RPMI7951 (cell line): ENCODE measurements at regions not wholly inside any gene's neighbourhood (a gene's known extent, or its start where the extent isn't known, plus 50 kb on each side); places are given as distances from the start of the nearest gene placed in this dataset.
"Not testable (repeated sequence)": the region's sequence is repeated elsewhere in the genome, so short reads cannot be mapped to it uniquely, and the experiment has no call there.

Experiments
- DNase-seq: peaks from one replicate; pipeline ENCODE4 v3.0.0-alpha.2; 2012; ENCODE audit warnings: low read depth

DNA sequence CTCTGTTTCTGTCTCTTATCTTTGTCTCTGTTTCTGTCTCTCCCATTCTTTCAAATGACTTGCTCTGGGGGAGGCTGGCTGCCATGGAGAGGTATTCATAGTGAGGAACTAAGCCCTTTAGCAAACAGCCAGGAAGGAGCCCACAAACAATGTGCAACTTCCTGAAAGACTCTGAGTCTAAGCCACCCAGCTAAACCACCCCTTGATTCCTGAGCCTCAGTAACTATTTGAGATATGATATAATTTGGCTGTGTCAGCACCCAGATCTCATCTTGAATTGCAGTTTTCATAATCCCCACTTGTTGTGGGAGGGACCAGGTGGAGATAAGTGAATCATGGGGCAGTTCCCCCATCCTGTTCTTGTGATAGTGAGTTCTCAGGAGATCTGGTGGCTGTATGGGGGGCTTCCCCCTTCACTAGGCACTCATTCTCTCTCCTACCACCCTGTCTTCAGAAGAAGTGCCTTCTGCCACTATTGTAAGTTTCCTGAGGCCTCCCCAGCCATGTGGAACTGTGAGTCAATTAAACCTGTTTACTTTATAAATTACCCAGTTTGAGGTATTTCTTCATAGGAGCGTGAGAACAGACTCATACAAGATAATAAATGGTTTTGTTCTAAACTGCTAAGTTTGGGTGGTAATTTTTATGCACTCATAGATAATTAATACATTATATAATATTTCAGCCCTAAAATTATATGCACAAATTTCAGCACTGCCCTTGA is 121.2 kb upstream of the FOXP2 start:
- no peak for DNase-seq

GRCh38 chr7:114279901-114280300 is 134.7 kb upstream of the FOXP2 start:
- DNase-seq, result no peak

GRCh38 chr7:114273218-114273617 is 141.4 kb upstream of the FOXP2 start:
- no peak for DNase-seq

GRCh38 chr7:114269714-114270113 is 144.9 kb upstream of the FOXP2 start:
- no peak for DNase-seq

- DNase-seq, result not testable (repeated sequence)
Measured at GRCh38 chr7:114267550-114267949, 147.1 kb upstream of the FOXP2 start.

GRCh38 chr7:114264023-114264422 is 150.6 kb upstream of the FOXP2 start:
- no peak for DNase-seq

DNA sequence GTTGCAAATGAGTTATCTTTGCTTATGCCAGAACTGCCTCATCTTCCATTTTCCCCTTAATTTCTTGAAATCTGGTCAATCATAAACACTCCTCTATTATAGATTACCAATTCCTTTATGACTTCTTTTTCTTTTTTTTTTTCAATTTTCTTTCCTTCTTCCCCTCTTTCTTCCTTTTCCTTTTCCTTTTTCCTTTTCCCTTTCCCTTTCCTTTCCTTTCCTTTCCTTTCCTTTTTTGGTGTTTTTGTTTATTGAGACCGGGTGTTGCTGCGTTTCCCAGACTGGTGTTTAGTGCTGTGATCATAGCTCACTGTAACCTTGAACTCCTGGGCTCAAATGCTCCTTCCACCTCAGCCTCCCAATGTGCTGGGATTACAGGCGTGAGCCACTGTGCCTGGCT is 151.4 kb upstream of the FOXP2 start:
- DNase-seq, result no peak

GRCh38 chr7:114255404-114255841 is 159.2 kb upstream of the FOXP2 start:
- DNase-seq, result no peak

DNA sequence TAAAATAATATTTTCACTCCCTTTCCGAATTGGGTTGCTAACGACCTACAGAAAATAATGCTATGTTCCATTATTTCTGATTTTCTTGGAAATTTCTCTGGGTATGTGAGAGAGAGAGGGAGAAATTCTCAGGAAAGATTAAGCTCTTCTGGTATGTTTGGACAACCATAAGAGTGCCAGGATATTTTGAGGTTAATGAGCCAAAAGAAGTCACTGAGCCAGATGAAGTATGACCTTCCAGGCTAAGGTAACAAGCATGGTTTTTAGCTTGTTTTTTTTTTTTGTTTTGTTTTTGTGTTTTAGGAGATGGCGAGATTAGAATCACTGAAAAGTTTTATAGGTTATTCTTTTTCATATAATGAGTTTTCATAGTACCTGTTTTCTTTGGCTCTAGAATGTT is 171.0 kb upstream of the FOXP2 start:
- DNase-seq, result no peak

DNA sequence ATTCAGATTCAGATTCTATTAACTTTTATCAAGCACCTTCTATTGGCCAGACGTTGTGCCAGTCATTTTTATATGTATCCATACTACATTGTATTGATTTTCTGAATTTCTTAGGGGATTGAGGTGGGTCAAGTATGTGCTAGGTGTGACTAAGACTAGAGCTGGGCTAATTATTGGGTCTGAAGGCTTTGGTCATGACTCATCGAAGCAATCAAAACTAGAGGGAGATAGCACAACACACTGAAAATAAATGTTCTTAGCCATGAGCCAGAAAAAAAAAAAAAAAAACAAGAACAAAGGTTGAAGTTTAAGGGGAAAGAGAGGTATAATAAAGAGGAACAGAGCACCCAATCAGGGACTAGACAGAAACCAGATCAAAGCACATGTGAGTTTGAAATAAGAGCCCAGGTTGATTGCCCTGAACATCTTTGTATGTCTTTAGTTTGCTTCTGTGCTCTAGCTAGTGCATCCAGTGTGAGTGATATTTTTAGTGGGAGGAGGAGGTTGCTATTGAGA is 171.6 kb upstream of the FOXP2 start:
- no peak for DNase-seq

DNA sequence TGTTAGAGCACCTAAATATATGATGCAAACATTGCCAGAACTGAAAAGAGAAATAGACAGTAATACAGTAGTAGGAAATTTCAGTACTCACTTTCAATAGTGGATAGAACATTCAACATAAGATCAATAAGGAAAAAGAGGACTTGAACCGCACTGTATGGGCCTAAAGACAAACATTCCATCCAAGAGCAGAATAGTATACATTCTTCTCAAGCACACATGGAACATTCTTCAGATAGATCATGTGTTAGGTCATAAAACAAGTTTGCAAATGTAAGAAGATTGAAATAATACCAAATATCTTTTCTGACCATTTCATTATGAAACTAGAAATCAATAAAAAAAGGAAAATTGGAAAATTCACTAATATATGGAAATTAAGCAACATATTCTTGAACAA is 185.4 kb upstream of the FOXP2 start:
- no peak for DNase-seq

- no peak for DNase-seq
Measured at GRCh38 chr7:114225784-114226183, 188.8 kb upstream of the FOXP2 start.

- no peak for DNase-seq
Measured at GRCh38 chr7:114218283-114218682, 196.3 kb upstream of the FOXP2 start.

DNA sequence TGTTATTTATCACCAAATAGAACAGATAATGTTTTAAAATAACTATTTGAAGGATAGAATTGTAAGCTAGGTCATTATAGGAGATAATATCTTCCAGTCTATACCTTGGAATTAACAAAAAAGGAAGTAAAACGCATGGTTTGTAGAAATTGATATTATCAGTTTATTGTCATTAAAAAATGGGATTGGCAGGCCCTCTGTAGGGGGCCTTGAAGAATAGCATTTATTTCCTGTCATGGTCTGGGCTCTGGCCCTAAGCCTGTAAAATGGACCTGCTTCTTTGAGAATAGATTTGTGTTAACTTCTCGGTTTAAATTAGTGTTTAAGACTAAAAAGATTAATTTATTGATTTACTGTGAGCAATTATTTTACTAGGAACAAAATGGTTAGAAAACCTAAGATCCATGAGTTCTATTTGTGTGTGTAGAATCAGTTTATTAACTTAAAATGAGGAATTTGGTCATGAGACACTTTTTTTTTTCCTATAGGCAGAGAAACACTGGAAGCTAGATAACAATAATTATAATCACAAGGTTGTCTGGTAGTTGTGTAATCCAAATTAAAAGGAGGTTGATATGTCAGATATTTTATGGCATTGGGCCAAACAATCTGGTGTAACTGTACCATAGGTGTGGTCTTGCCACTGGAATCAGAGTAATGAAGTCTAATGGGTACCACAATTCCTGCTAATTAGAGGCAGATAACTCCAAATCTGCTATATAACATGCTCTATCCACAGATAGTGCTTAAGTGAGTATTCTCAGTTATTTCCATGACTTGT is 197.4 kb upstream of the FOXP2 start:
- DNase-seq, result no peak

GRCh38 chr7:114214466-114214865 is 200.1 kb upstream of the FOXP2 start:
- DNase-seq, result no peak

DNA sequence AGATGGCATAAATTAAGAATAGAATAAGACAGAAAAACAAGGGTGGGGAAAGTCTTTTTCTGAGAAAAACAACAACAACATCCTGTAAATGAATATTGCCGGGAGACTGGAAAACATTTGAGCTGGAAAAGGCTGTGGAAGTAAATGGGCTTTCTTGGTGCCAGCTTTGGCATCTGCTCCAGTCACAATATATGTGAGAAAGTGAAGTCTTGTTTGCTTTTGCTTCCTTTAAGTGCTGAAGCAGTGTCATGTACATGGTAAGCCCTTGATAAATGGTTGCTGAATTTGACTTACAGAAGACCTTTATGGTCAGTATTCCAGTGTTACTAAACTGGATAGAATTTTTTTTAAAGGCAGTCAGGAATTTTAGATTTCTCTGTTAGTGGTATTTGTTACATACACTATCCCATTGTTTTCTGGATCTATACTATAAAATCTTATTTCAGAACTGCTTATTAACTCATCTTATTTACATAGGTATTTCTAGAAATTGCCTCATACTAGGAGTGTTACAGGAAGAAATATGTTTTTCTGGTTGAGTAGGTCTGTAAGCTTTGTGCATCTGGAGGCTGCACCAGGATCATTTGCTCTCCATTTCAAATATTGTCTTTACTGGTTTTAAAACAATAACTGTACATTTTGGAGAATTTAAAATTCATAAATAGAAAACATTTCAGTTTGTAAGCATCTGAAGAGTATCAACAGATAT is 201.7 kb upstream of the FOXP2 start:
- DNase-seq, result no peak

DNA sequence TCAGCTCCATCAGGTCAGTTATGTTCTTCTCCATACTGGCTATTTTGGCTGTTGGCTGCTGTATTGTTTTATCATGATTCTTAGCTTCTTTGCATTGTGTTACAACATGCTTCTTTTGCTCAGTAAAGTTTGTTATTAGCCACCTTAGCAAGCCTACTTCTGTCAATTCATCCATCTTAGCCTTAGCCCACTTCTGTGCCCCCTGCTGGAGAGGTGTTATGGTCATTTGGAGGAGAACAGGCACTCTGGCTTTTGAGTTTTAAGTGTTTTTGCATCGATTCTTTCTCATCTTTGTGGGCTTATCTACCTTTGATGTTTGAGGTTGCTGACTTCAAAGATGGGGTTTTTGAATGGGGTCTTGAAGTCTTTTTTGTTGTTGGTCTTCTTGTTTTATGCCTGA is 204.6 kb upstream of the FOXP2 start:
- no peak for DNase-seq

- no peak for DNase-seq
Measured at GRCh38 chr7:114206688-114207087, 207.9 kb upstream of the FOXP2 start.

- no peak for DNase-seq
Measured at GRCh38 chr7:114196517-114196916, 218.1 kb upstream of the FOXP2 start.

- DNase-seq, result no peak
Measured at GRCh38 chr7:114190387-114190786, 224.2 kb upstream of the FOXP2 start.

DNA sequence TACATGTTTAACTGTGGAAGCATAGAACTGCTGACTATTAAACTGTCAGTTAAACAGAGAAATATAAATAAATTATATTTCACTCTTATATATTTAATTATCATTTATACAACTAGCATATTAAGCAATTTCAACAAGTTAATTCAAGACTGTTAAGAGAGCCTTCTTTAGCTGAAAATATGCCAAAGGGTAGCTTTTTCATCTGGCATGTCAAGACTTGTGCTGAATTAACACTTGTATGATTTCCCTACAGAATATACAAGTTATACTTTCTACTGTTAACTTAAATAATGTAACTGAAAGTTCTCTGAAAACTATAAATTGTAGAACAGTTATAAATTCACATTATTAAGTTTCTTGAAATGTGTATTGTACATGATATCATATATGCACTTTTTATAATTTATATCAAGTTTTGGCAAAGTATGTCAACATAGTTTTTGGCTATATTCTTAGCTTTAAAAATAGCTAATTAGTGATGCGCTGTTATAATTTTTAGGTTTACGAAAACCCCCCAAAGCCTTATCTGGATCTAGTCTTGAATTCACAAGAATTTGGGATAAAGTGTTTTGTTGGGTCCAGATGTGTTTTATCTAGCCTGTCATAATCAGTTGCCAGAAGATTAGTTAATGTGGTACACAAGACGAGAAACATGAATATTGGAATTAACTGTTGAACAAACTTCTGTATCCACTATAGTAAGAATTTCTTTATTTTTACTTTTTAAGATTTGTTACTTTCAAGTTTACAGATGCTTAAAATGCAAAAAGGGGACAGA is 231.1 kb upstream of the FOXP2 start:
- DNase-seq, result no peak

GRCh38 chr7:114182837-114183236 is 231.8 kb upstream of the FOXP2 start:
- no peak for DNase-seq
